Parathyroid adenoma (tissue), 2 donors: ENCODE measurements at regions not wholly inside any gene's neighbourhood (a gene's known extent, or its start where the extent isn't known, plus 50 kb on each side); places are given as distances from the start of the nearest gene placed in this dataset.

Source experiments
- H2AFZ ChIP-seq: fragments of 300-600 bp; sonication (generic); one replicate; pipeline ENCODE4 v1.7.0; 2017; ENCODE audit warnings: antibody characterized with exemption, mild to moderate bottlenecking
- H3K27ac ChIP-seq: fragments of 300-600 bp; sonication (generic); one replicate; pipeline ENCODE4 v1.7.0; 2017
- H3K27me3 ChIP-seq: fragments of 300-600 bp; sonication (generic); one replicate; pipeline ENCODE4 v1.7.0; 2017; ENCODE audit warnings: low read length; ENCODE audit not compliant: control insufficient read depth, insufficient read depth
- H3K36me3 ChIP-seq: fragments of 300-600 bp; sonication (generic); one replicate; pipeline ENCODE4 v1.7.0; 2017; ENCODE audit warnings: low read length; ENCODE audit not compliant: control insufficient read depth, insufficient read depth
- H3K4me1 ChIP-seq: fragments of 300-600 bp; sonication (generic); one replicate; pipeline ENCODE4 v1.7.0; 2017; ENCODE audit warnings: control low read depth
- H3K4me2 ChIP-seq: fragments of 300-600 bp; sonication (generic); one replicate; pipeline ENCODE4 v1.7.0; 2017; ENCODE audit warnings: low read length
- H3K4me3 ChIP-seq: fragments of 300-600 bp; sonication (generic); one replicate; pipeline ENCODE4 v1.7.0; 2017; ENCODE audit warnings: low read depth, low read length
- H3K79me2 ChIP-seq: fragments of 300-600 bp; sonication (generic); one replicate; pipeline ENCODE4 v1.7.0; 2017; ENCODE audit warnings: control low read depth
- H3K9ac ChIP-seq: fragments of 300-600 bp; sonication (generic); one replicate; pipeline ENCODE4 v1.7.0; 2017; ENCODE audit warnings: mild to moderate bottlenecking
- H3K9me3 ChIP-seq: fragments of 300-600 bp; sonication (generic); one replicate; pipeline ENCODE4 v1.7.0; 2017; ENCODE audit warnings: low read length; ENCODE audit not compliant: control insufficient read depth
- TF ChIP-seq, protein P1 (sequence below): fragments of 300-600 bp; sonication (generic); IDR thresholded peaks from one replicate; pipeline ENCODE4 v1.7.0; 2017; ENCODE audit warnings: antibody characterized with exemption, mild to moderate bottlenecking
- donor health status: primary hyperparathyroidism.

DNA sequence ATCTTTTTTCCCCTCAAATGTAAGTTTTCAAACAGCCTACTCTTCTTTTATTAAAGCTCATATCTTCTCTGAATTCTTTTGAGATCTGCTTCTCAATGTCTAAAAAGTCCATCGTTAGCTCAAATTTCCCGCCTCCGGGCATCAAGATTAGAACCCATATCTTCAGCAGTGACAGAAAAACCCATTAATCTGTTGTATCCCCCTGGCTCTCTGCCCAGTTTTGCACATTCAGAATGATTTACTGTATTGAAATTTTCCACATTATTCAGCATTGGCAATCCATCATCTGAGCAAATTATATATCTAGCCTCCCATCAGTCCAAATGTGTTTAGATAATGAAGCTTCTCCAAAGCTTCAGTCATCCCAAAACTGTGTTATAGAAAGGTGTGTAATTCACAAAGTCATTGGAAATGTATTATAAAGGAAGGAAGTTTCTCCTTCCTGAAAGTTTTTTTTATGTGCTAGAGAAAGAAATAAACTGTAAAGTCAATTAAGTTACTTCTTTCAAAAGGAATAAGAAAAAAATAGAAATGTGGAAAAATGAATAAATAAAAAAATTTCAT is 849.9 kb downstream of the MAT2B start:
- Histone ChIP-seq H3K9ac (no peak overlapping the region), H3K4me3 (no peak overlapping the region), H3K4me1 (no peaks in the 10 kb centered on the region), H3K36me3 (no peaks in the 10 kb centered on the region), H3K27me3 (no peaks in the 10 kb centered on the region), H3K4me2 (no peak overlapping the region), H3K9me3 (no peaks in the 10 kb centered on the region), H3K27ac (no peak overlapping the region), H2AFZ (no peak overlapping the region), H3K79me2 (no peaks in the 10 kb centered on the region)
- TF ChIP-seq, protein P1, sequence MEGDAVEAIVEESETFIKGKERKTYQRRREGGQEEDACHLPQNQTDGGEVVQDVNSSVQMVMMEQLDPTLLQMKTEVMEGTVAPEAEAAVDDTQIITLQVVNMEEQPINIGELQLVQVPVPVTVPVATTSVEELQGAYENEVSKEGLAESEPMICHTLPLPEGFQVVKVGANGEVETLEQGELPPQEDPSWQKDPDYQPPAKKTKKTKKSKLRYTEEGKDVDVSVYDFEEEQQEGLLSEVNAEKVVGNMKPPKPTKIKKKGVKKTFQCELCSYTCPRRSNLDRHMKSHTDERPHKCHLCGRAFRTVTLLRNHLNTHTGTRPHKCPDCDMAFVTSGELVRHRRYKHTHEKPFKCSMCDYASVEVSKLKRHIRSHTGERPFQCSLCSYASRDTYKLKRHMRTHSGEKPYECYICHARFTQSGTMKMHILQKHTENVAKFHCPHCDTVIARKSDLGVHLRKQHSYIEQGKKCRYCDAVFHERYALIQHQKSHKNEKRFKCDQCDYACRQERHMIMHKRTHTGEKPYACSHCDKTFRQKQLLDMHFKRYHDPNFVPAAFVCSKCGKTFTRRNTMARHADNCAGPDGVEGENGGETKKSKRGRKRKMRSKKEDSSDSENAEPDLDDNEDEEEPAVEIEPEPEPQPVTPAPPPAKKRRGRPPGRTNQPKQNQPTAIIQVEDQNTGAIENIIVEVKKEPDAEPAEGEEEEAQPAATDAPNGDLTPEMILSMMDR: no peak

DNA sequence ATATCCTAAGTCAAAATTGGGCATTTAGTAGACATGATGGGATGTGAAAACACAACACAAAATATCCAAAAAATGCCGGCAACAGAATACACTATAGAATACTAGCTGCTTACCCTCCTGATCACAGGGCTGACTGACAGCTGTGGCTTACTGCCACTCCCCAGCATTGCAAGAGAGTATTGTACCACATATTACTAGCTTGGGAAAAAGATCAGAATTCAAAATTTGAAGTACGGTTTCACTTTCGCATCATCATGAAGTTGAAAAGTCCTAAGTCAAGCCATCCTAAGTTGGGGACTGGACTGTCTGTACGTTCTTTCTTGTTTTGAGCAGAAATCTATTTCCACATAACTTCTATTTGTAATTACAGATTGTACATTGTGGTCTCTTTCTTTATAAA is 851.4 kb downstream of the MAT2B start:
- no peak overlapping the region for H3K27ac ChIP-seq
- H3K27me3 ChIP-seq: no peaks in the 10 kb centered on the region
- H3K79me2 ChIP-seq: no peaks in the 10 kb centered on the region
- no peak overlapping the region for H3K4me3 ChIP-seq
- H3K4me2 ChIP-seq: no peak overlapping the region
- H2AFZ ChIP-seq: no peak overlapping the region
- no peak overlapping the region for H3K9ac ChIP-seq
- no peaks in the 10 kb centered on the region for H3K4me1 ChIP-seq
- no peaks in the 10 kb centered on the region for H3K9me3 ChIP-seq
- TF ChIP-seq, protein P1: no peak
- H3K36me3 ChIP-seq: no peaks in the 10 kb centered on the region

DNA sequence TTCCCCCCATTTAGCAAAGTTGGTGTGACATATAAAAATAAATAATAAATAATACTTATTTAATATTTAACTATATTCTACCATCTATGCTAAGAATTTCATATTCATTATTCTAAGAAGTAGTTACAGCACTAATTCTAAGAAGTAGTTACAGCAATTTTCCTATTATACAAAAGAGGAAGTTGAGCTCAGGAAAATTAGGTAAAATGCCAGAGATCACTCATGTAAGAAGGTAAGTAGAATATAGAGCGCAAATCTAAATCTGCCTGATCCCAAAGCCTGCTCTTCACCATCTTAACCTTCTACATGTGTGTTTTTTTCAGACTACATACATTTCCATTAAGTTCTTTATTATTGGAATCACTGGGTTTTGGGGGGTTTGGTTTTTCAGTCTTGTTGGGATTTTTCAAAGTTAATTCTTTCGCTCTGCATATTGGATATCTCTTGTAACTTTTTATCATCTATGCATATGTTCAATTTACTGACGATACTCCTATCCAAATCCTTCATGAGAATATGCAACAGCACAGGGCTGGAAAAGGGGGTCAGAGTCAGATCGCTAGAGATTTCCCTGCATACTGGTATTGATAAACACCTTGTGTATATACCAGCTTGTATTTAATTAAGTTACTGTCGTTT is 852.1 kb downstream of the MAT2B start:
- Histone ChIP-seq H3K4me2 (no peak overlapping the region), H3K79me2 (no peaks in the 10 kb centered on the region), H3K4me1 (no peaks in the 10 kb centered on the region), H2AFZ (no peak overlapping the region), H3K27me3 (no peaks in the 10 kb centered on the region), H3K27ac (no peak overlapping the region), H3K9ac (no peak overlapping the region), H3K4me3 (no peak overlapping the region), H3K36me3 (no peaks in the 10 kb centered on the region), H3K9me3 (no peaks in the 10 kb centered on the region)
- TF ChIP-seq, protein P1: no peak

DNA sequence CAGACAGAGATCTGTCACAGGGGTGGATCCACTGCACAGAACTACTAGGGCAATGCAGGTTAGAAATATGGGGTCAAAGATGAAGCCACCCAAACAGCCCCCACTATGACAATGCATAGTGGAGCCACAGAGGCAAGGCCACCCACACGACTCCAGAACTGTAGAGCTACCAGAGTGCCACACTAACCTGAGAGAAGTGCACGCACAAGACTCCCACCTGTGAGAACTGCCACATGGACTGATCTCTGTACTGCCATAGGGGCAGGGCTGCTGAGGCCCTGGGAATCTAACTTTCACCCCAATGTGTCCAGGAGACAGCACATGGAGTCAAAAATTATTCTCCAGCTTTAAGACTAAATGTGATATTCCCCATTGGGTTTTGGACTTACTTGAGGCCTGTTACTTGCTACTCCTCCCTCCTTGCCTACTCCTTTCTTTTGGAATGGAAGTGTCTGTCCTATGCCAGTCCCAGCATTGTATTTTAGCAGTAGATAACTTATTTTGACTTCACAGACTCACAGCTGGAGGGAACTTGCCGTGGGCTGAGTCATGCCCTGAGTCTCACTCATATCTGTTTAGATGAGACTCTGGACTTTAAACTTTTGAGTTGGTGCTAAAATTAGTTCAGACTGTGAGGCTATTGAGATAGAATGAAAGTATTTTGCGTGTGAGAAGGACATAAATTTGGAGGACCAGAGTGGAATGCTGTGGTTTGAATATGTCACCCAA is 853.3 kb downstream of the MAT2B start:
- no peak overlapping the region for H2AFZ ChIP-seq
- no peaks in the 10 kb centered on the region for H3K4me1 ChIP-seq
- no peak overlapping the region for H3K27ac ChIP-seq
- no peaks in the 10 kb centered on the region for H3K79me2 ChIP-seq
- no peaks in the 10 kb centered on the region for H3K9me3 ChIP-seq
- no peak overlapping the region for H3K9ac ChIP-seq
- TF ChIP-seq, protein P1: no peak
- no peak overlapping the region for H3K4me2 ChIP-seq
- no peaks in the 10 kb centered on the region for H3K27me3 ChIP-seq
- no peak overlapping the region for H3K4me3 ChIP-seq
- H3K36me3 ChIP-seq: no peaks in the 10 kb centered on the region
